ENCODE measurements at regions not wholly inside any gene's neighbourhood (a gene's known extent, or its start where the extent isn't known, plus 50 kb on each side); places are given as distances from the start of the nearest gene placed in this dataset.

- no peak for DNase-seq
- Mint-ChIP-seq H3K36me3 (ENCODE audit: low read depth) (peaks cover 53% of the 10 kb centered on the region), H3K27ac (peak overlapping the region; percentile 12), H3K27me3 (ENCODE audit: low read depth, poor library complexity) (no peaks in the 10 kb centered on the region), H3K4me3 (no peak overlapping the region), H3K9me3 (peaks cover 43% of the 10 kb centered on the region), H3K4me1 (peaks cover 6% of the 10 kb centered on the region)
- TF ChIP-seq CTCF (IDR thresholded peaks at IDR 0.05), result no peak
Measured at GRCh38 chr14:41187868-41188267, 418.8 kb upstream of the LRFN5 start.

- Mint-ChIP-seq H3K27me3 (ENCODE audit: low read depth, poor library complexity) (no peaks in the 10 kb centered on the region), H3K36me3 (ENCODE audit: low read depth) (peaks cover 26% of the 10 kb centered on the region), H3K4me1 (no peaks in the 10 kb centered on the region), H3K4me3 (no peak overlapping the region), H3K27ac (no peak overlapping the region), H3K9me3 (peaks cover 7% of the 10 kb centered on the region)
- no peak for DNase-seq
- TF ChIP-seq CTCF (IDR thresholded peaks at IDR 0.05), result no peak
Measured at GRCh38 chr14:41171045-41171444, 435.6 kb upstream of the LRFN5 start.

- Mint-ChIP-seq H3K36me3 (ENCODE audit: low read depth) (peaks cover 12% of the 10 kb centered on the region), H3K9me3 (peaks cover 7% of the 10 kb centered on the region), H3K27me3 (ENCODE audit: low read depth, poor library complexity) (no peaks in the 10 kb centered on the region), H3K4me1 (no peaks in the 10 kb centered on the region), H3K27ac (no peak overlapping the region), H3K4me3 (no peak overlapping the region)
- TF ChIP-seq CTCF (IDR thresholded peaks at IDR 0.05), result no peak
- no peak for DNase-seq
Measured at GRCh38 chr14:41167040-41167439, 439.6 kb upstream of the LRFN5 start.

- peaks cover 39% of the 10 kb centered on the region for H3K36me3 Mint-ChIP-seq (ENCODE audit: low read depth)
- no peaks in the 10 kb centered on the region for H3K27me3 Mint-ChIP-seq (ENCODE audit: low read depth, poor library complexity)
- no peak overlapping the region for H3K27ac Mint-ChIP-seq
- H3K4me1 Mint-ChIP-seq, result no peaks in the 10 kb centered on the region
- no peak for TF ChIP-seq CTCF (IDR thresholded peaks at IDR 0.05)
- no peak overlapping the region for H3K4me3 Mint-ChIP-seq
- peaks cover 4% of the 10 kb centered on the region for H3K9me3 Mint-ChIP-seq
- DNase-seq, result no peak
Measured at GRCh38 chr14:41154143-41154807, 452.4 kb upstream of the LRFN5 start.

- Mint-ChIP-seq H3K27me3 (ENCODE audit: low read depth, poor library complexity) (no peaks in the 10 kb centered on the region), H3K36me3 (ENCODE audit: low read depth) (peaks cover 14% of the 10 kb centered on the region), H3K4me3 (no peak overlapping the region), H3K9me3 (no peaks in the 10 kb centered on the region), H3K27ac (no peak overlapping the region), H3K4me1 (no peaks in the 10 kb centered on the region)
- TF ChIP-seq CTCF (IDR thresholded peaks at IDR 0.05), result no peak
- DNase-seq, result no peak
Measured at GRCh38 chr14:41146391-41146790, 460.3 kb upstream of the LRFN5 start.

GRCh38 chr14:41144370-41144769 lies 462.3 kb upstream of the LRFN5 start:
- DNase-seq, result no peak
- Mint-ChIP-seq H3K27ac (no peak overlapping the region), H3K9me3 (peaks cover 3% of the 10 kb centered on the region), H3K36me3 (ENCODE audit: low read depth) (no peaks in the 10 kb centered on the region), H3K4me3 (no peak overlapping the region), H3K27me3 (ENCODE audit: low read depth, poor library complexity) (no peaks in the 10 kb centered on the region), H3K4me1 (no peaks in the 10 kb centered on the region)
- no peak for TF ChIP-seq CTCF (IDR thresholded peaks at IDR 0.05)
